DOHH2 (cell line): ENCODE measurements at regions not wholly inside any gene's neighbourhood (a gene's known extent, or its start where the extent isn't known, plus 50 kb on each side); places are given as distances from the start of the nearest gene placed in this dataset.
"Not testable (repeated sequence)": the region's sequence is repeated elsewhere in the genome, so short reads cannot be mapped to it uniquely, and the experiment has no call there.

ENCODE experiments used
- H3F3A ChIP-seq: fragments of 200-600 bp; sonication (generic), shearing (Covaris generic); 2 replicates; pipeline ENCODE4 v1.6.0; 2016; ENCODE audit warnings: antibody characterized with exemption, mild to moderate bottlenecking; ENCODE audit not compliant: control insufficient read depth, insufficient read depth
- H3K27ac ChIP-seq: fragments of 200-600 bp; sonication (generic); 2 replicates; pipeline ENCODE4 v1.5.1; 2014; ENCODE audit warnings: low read depth, mild to moderate bottlenecking, low read length, moderate library complexity
- H3K27me3 ChIP-seq: fragments of 200-600 bp; sonication (generic); 2 replicates; pipeline ENCODE4 v1.6.1; 2014; ENCODE audit warnings: mild to moderate bottlenecking, low read length, mixed read lengths; ENCODE audit not compliant: control insufficient read depth
- H3K36me3 ChIP-seq: fragments of 200-600 bp; sonication (generic); 2 replicates; pipeline ENCODE4 v1.6.1; 2014; ENCODE audit warnings: mild to moderate bottlenecking, low read length, moderate library complexity, mixed read lengths; ENCODE audit not compliant: control insufficient read depth
- H3K4me1 ChIP-seq: fragments of 200-600 bp; sonication (generic); 2 replicates; pipeline ENCODE4 v1.6.1; 2014; ENCODE audit warnings: mild to moderate bottlenecking, low read length, mixed read lengths; ENCODE audit not compliant: control insufficient read depth
- H3K4me2 ChIP-seq: fragments of 200-600 bp; sonication (generic); 2 replicates; pipeline ENCODE4 v1.6.0; 2014; ENCODE audit warnings: mild to moderate bottlenecking, low read length, moderate library complexity
- H3K4me3 ChIP-seq: fragments of 200-600 bp; sonication (generic); 2 replicates; pipeline ENCODE4 v1.5.1; 2014; ENCODE audit warnings: mild to moderate bottlenecking, low read length, mixed read lengths
- H3K79me2 ChIP-seq: fragments of 200-600 bp; sonication (generic); 2 replicates; pipeline ENCODE4 v1.6.1; 2014; ENCODE audit warnings: mild to moderate bottlenecking, low read length, mixed read lengths; ENCODE audit not compliant: control insufficient read depth
- H3K9me2 ChIP-seq: fragments of 200-600 bp; sonication (generic); replicated peaks from 2 replicates; pipeline ENCODE4 v1.6.1; 2014; ENCODE audit warnings: mild to moderate bottlenecking, low read length, mixed read lengths; ENCODE audit not compliant: control insufficient read depth
- H3K9me3 ChIP-seq: fragments of 200-600 bp; sonication (generic); 2 replicates; pipeline ENCODE4 v1.6.1; 2014; ENCODE audit warnings: antibody characterized with exemption, low read length, mixed read lengths; ENCODE audit not compliant: control insufficient read depth, insufficient read depth
- H4K20me1 ChIP-seq: fragments of 200-600 bp; sonication (generic); 2 replicates; pipeline ENCODE4 v1.6.0; 2014; ENCODE audit warnings: low read depth, mild to moderate bottlenecking, antibody characterized with exemption, low read length, moderate library complexity; ENCODE audit not compliant: control insufficient read depth, insufficient read depth
- CTCF ChIP-seq: fragments of 200-600 bp; sonication (generic); IDR thresholded peaks from one replicate; pipeline ENCODE4 v1.5.1; 2014; ENCODE audit warnings: antibody characterized with exemption, mild to moderate bottlenecking, low read depth, low read length; ENCODE audit not compliant: poor library complexity, severe bottlenecking
- EZH2phosphoT487 ChIP-seq: fragments of 200-600 bp; sonication (generic); IDR thresholded peaks from 2 replicates; pipeline ENCODE4 v1.6.1; 2017; ENCODE audit warnings: borderline replicate concordance, mild to moderate bottlenecking, antibody characterized with exemption, low read length, moderate library complexity, mixed read lengths

GRCh38 chr7:131039836-131040235 is 287.8 kb upstream of the MKLN1 start:
- Histone ChIP-seq H3K36me3 (peaks cover 24% of the 10 kb centered on the region), H3K9me2 (no peaks in the 10 kb centered on the region), H3K27me3 (no peaks in the 10 kb centered on the region), H3K4me1 (peaks cover 14% of the 10 kb centered on the region), H3K79me2 (peaks cover 83% of the 10 kb centered on the region), H3K4me2 (no peak overlapping the region), H3K4me3 (no peak overlapping the region), H3K27ac (no peak overlapping the region), H3F3A (peaks cover 10% of the 10 kb centered on the region), H4K20me1 (peaks cover 21% of the 10 kb centered on the region; the same call in 1 of the 2 replicates), H3K9me3 (no peaks in the 10 kb centered on the region)
- TF ChIP-seq EZH2phosphoT487: no peak
- no peak for TF ChIP-seq CTCF

GRCh38 chr7:131040467-131040932 is 287.2 kb upstream of the MKLN1 start:
- H3K9me3 ChIP-seq: no peaks in the 10 kb centered on the region
- H3F3A ChIP-seq: peaks cover 10% of the 10 kb centered on the region
- no peaks in the 10 kb centered on the region for H3K27me3 ChIP-seq
- peaks cover 27% of the 10 kb centered on the region for H3K36me3 ChIP-seq
- peaks cover 14% of the 10 kb centered on the region for H3K4me1 ChIP-seq
- peaks cover 22% of the 10 kb centered on the region for H4K20me1 ChIP-seq
- no peak overlapping the region for H3K27ac ChIP-seq
- no peaks in the 10 kb centered on the region for H3K9me2 ChIP-seq
- peak overlapping the region; percentile 28; the same call in 1 of the 2 replicates for H3K4me2 ChIP-seq
- TF ChIP-seq CTCF (peak; percentile 99), EZH2phosphoT487 (no peak)
- H3K4me3 ChIP-seq: no peak overlapping the region
- peaks cover 83% of the 10 kb centered on the region for H3K79me2 ChIP-seq

DNA sequence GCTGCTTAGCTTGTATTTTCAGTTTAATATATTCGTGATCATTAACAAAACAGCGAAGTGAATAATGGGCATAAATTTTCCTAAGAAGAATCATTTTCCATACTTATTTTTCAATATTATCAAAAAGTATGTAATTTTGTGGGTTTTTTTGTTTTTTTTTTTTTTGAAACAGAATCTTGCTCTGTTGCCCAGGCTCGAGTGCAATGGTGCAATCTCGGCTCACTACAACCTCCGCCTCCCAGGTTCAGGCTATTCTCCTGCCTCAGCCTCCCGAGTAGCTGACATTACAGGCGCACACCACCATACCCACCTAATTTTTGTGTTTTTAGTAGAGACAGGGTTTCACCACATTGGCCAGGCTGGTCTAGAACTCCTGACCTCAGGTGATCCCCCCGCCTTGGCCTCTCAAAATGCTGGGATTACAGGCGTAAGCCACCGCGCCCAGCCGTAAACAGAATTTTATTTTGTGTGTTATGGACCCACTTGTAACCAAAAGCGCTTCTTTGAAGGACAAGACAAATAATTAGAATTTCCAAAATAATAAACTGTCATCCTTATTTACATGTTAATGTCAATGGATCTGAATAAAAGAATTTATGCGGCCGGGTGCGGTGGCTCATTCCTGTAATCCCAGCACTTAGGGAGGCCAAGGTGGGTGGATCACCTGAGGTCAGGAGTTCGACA is 286.5 kb upstream of the MKLN1 start:
- H3K9me3 ChIP-seq, H3K27me3 ChIP-seq, H3K27ac ChIP-seq, H3K4me3 ChIP-seq, H3K9me2 ChIP-seq, H3K4me2 ChIP-seq: not testable (repeated sequence)
- Histone ChIP-seq H4K20me1 (peaks cover 21% of the 10 kb centered on the region; the same call in 1 of the 2 replicates), H3K4me1 (peaks cover 14% of the 10 kb centered on the region), H3K36me3 (peaks cover 30% of the 10 kb centered on the region), H3K79me2 (peaks cover 84% of the 10 kb centered on the region), H3F3A (peaks cover 10% of the 10 kb centered on the region)

GRCh38 chr7:131042269-131043160 is 285.2 kb upstream of the MKLN1 start:
- TF ChIP-seq EZH2phosphoT487: no peak
- no peak for TF ChIP-seq CTCF
- Histone ChIP-seq H3K4me2 (no peak overlapping the region), H3K79me2 (peaks cover 87% of the 10 kb centered on the region)

More at GRCh38 chr7:131042269-131043160, 285.2 kb upstream of the MKLN1 start:
- peaks cover 10% of the 10 kb centered on the region for H3F3A ChIP-seq
- H3K4me3 ChIP-seq: no peak overlapping the region
- H3K9me2 ChIP-seq: no peaks in the 10 kb centered on the region
- no peak overlapping the region for H3K27ac ChIP-seq
- H3K36me3 ChIP-seq: peaks cover 43% of the 10 kb centered on the region
- peaks cover 21% of the 10 kb centered on the region; the same call in 1 of the 2 replicates for H4K20me1 ChIP-seq
- no peaks in the 10 kb centered on the region for H3K9me3 ChIP-seq
- H3K27me3 ChIP-seq: no peaks in the 10 kb centered on the region
- peaks cover 14% of the 10 kb centered on the region for H3K4me1 ChIP-seq
